ENCODE measurements at regions not wholly inside any gene's neighbourhood (a gene's known extent, or its start where the extent isn't known, plus 50 kb on each side); places are given as distances from the start of the nearest gene placed in this dataset.

- H3K4me3 ChIP-seq (ENCODE audit: low read length): no peak overlapping the region
- peak; percentile 95 for DNase-seq
- H3K27me3 ChIP-seq (ENCODE audit: control insufficient read depth, insufficient read depth, low read length): no peaks in the 10 kb centered on the region
- no CpG with 5 or more reads among the region's 2 CpGs for WGBS (ENCODE audit: insufficient coverage)
- H3K9me3 ChIP-seq (replicated peaks; ENCODE audit: control insufficient read depth, low read depth, low read length): peaks cover 3% of the 10 kb centered on the region
- peaks cover 2% of the 10 kb centered on the region for H3K4me1 ChIP-seq (ENCODE audit: control insufficient read depth, insufficient read depth, low read length)
- no peaks in the 10 kb centered on the region for H3K36me3 ChIP-seq (ENCODE audit: control insufficient read depth, insufficient read depth, low read length)
- peak overlapping the region; percentile 18 for H3K27ac ChIP-seq (ENCODE audit: low read length)
These were observed 792.2 kb downstream of the EPHA4 start for GRCh38 chr2:220779931-220780330.

DNA sequence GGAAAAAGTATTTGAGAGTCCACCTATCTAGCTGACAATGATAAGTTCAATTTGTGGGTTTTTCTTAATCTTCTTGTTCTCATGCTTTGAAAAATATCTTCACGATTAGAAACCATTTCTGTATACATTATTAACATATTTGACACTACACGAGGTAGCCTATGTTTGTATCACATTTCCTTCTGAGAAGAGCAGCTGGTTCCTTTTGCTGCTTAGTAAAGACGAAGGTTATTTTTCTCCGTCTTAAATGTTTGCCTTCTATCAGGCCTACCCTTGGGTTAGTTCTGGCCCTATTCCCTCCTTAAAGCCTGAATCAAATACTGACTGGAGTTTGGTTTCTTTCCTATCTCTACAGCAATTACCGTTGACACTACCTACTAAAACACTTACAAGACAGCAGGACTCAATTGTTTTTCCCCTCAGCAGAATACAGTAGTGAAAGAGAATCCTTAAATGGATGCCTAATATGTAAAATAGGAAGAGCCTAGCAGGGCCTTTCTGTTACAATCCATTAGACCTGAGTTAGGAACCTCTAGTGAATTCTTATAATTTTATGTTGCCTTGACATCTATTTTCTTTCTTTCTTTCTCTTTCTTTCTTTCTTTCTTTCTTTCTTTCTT, 790.4 kb downstream of the EPHA4 start:
- 80% methylated on average over 1 of the region's 5 CpGs for WGBS (ENCODE audit: insufficient coverage)
- Histone ChIP-seq H3K27me3 (ENCODE audit: control insufficient read depth, insufficient read depth, low read length) (no peaks in the 10 kb centered on the region), H3K4me1 (ENCODE audit: control insufficient read depth, insufficient read depth, low read length) (peaks cover 2% of the 10 kb centered on the region), H3K9me3 (replicated peaks; ENCODE audit: control insufficient read depth, low read depth, low read length) (peaks cover 3% of the 10 kb centered on the region), H3K27ac (ENCODE audit: low read length) (no peak overlapping the region), H3K36me3 (ENCODE audit: control insufficient read depth, insufficient read depth, low read length) (no peaks in the 10 kb centered on the region), H3K4me3 (ENCODE audit: low read length) (no peak overlapping the region)
- no peak for DNase-seq

DNA sequence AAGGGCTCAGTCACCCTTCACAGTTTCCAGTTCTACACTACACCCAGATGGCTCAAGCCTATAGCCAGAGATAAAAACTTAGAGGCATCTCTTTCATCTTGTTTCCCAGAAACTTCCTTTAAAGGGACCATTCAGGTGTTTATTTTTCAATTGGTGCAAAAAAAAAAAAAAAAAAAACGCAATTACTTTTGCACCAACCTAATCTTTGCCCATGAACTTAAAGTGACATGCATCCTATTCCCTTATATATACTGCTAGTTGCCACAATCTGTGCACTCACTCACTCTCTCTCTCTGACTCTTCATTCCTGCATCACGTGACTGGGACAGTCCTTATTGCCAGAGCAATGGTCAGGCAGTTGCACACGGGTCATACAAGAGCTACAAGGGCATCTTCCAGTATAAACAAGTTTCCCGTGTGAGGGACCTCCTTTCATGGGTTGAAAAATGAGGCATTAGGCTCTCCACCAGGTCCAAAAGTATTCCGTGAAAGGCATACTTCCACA, 789.4 kb downstream of the EPHA4 start:
- H3K9me3 ChIP-seq (replicated peaks; ENCODE audit: control insufficient read depth, low read depth, low read length): peaks cover 3% of the 10 kb centered on the region
- no peaks in the 10 kb centered on the region for H3K36me3 ChIP-seq (ENCODE audit: control insufficient read depth, insufficient read depth, low read length)
- WGBS (ENCODE audit: insufficient coverage): 100% methylated on average over 3 of the region's 5 CpGs
- H3K27me3 ChIP-seq (ENCODE audit: control insufficient read depth, insufficient read depth, low read length): no peaks in the 10 kb centered on the region
- DNase-seq: no peak
- no peak overlapping the region for H3K4me3 ChIP-seq (ENCODE audit: low read length)
- no peak overlapping the region for H3K27ac ChIP-seq (ENCODE audit: low read length)
- peaks cover 2% of the 10 kb centered on the region for H3K4me1 ChIP-seq (ENCODE audit: control insufficient read depth, insufficient read depth, low read length)

GRCh38 chr2:220783671-220784070, 788.4 kb downstream of the EPHA4 start:
- no CpG with 5 or more reads among the region's 1 CpG for WGBS (ENCODE audit: insufficient coverage)
- H3K9me3 ChIP-seq (replicated peaks; ENCODE audit: control insufficient read depth, low read depth, low read length): peaks cover 1% of the 10 kb centered on the region
- H3K36me3 ChIP-seq (ENCODE audit: control insufficient read depth, insufficient read depth, low read length): no peaks in the 10 kb centered on the region
- H3K4me3 ChIP-seq (ENCODE audit: low read length): no peak overlapping the region
- peaks cover 2% of the 10 kb centered on the region for H3K4me1 ChIP-seq (ENCODE audit: control insufficient read depth, insufficient read depth, low read length)
- no peak overlapping the region for H3K27ac ChIP-seq (ENCODE audit: low read length)
- H3K27me3 ChIP-seq (ENCODE audit: control insufficient read depth, insufficient read depth, low read length): no peaks in the 10 kb centered on the region
- DNase-seq: no peak

DNA sequence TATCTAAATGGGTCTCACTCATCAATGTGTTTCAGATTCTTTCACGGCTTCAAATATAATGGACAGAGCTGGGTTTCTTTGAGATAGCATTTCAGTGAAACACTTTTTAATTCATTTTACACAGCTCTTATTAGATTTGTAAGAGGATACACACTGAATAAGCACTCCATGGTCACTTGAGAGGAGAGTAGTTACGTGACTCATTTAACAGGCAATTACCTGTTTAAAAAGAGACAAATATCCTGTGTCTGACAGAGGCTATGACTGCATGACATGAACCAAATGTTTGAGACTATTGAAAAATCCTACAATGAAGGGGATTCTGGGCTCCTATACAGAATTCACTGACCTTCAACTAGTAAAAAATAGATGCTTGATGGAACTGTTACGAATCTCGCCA, 786.9 kb downstream of the EPHA4 start:
- no peaks in the 10 kb centered on the region for H3K36me3 ChIP-seq (ENCODE audit: control insufficient read depth, insufficient read depth, low read length)
- H3K9me3 ChIP-seq (replicated peaks; ENCODE audit: control insufficient read depth, low read depth, low read length): no peaks in the 10 kb centered on the region
- no peak overlapping the region for H3K27ac ChIP-seq (ENCODE audit: low read length)
- no CpG with 5 or more reads among the region's 4 CpGs for WGBS (ENCODE audit: insufficient coverage)
- peaks cover 2% of the 10 kb centered on the region for H3K4me1 ChIP-seq (ENCODE audit: control insufficient read depth, insufficient read depth, low read length)
- H3K4me3 ChIP-seq (ENCODE audit: low read length): no peak overlapping the region
- no peak for DNase-seq
- no peaks in the 10 kb centered on the region for H3K27me3 ChIP-seq (ENCODE audit: control insufficient read depth, insufficient read depth, low read length)

- no peak for DNase-seq
- Histone ChIP-seq H3K27me3 (ENCODE audit: control insufficient read depth, insufficient read depth, low read length) (no peaks in the 10 kb centered on the region), H3K9me3 (replicated peaks; ENCODE audit: control insufficient read depth, low read depth, low read length) (no peaks in the 10 kb centered on the region), H3K4me3 (ENCODE audit: low read length) (no peak overlapping the region), H3K4me1 (ENCODE audit: control insufficient read depth, insufficient read depth, low read length) (no peaks in the 10 kb centered on the region), H3K27ac (ENCODE audit: low read length) (no peak overlapping the region), H3K36me3 (ENCODE audit: control insufficient read depth, insufficient read depth, low read length) (no peaks in the 10 kb centered on the region)
- 96% methylated on average over 5 of the region's 5 CpGs for WGBS (ENCODE audit: insufficient coverage)
These were observed 785.9 kb downstream of the EPHA4 start for GRCh38 chr2:220786216-220786615.

DNA sequence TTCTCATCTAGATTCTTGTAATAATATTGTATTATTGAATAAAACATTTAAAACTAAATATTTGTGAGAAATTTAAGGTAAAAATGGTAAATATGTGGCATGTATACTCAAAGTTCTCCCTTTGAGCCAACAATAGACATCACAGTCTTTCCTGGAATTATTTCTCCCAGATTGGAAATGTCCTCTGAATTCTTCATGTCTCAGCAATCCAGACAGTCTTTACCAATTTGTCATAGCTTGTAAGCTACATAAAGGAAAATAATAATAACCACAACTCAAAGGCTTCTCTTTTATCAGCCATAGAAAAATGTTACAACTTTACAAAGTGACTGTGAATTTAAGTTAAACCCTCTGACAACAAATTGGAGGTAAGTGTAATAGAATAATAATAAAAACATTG, 784.9 kb downstream of the EPHA4 start:
- no peaks in the 10 kb centered on the region for H3K4me1 ChIP-seq (ENCODE audit: control insufficient read depth, insufficient read depth, low read length)
- DNase-seq: no peak
- no peaks in the 10 kb centered on the region for H3K9me3 ChIP-seq (replicated peaks; ENCODE audit: control insufficient read depth, low read depth, low read length)
- no peaks in the 10 kb centered on the region for H3K36me3 ChIP-seq (ENCODE audit: control insufficient read depth, insufficient read depth, low read length)
- H3K27me3 ChIP-seq (ENCODE audit: control insufficient read depth, insufficient read depth, low read length): no peaks in the 10 kb centered on the region
- H3K4me3 ChIP-seq (ENCODE audit: low read length): no peak overlapping the region
- no peak overlapping the region for H3K27ac ChIP-seq (ENCODE audit: low read length)

- no peaks in the 10 kb centered on the region for H3K36me3 ChIP-seq (ENCODE audit: control insufficient read depth, insufficient read depth, low read length)
- no peaks in the 10 kb centered on the region for H3K27me3 ChIP-seq (ENCODE audit: control insufficient read depth, insufficient read depth, low read length)
- WGBS (ENCODE audit: insufficient coverage): no CpG with 5 or more reads among the region's 1 CpG
- no peak overlapping the region for H3K4me3 ChIP-seq (ENCODE audit: low read length)
- H3K9me3 ChIP-seq (replicated peaks; ENCODE audit: control insufficient read depth, low read depth, low read length): no peaks in the 10 kb centered on the region
- H3K4me1 ChIP-seq (ENCODE audit: control insufficient read depth, insufficient read depth, low read length): no peaks in the 10 kb centered on the region
- no peak overlapping the region for H3K27ac ChIP-seq (ENCODE audit: low read length)
- DNase-seq: peak; percentile 37
These were observed 782.1 kb downstream of the EPHA4 start for GRCh38 chr2:220789961-220790360.

GRCh38 chr2:220795705-220796104, 776.4 kb downstream of the EPHA4 start:
- WGBS (ENCODE audit: insufficient coverage): no CpG with 5 or more reads among the region's 3 CpGs
- no peaks in the 10 kb centered on the region for H3K9me3 ChIP-seq (replicated peaks; ENCODE audit: control insufficient read depth, low read depth, low read length)
- no peak for DNase-seq
- H3K36me3 ChIP-seq (ENCODE audit: control insufficient read depth, insufficient read depth, low read length): no peaks in the 10 kb centered on the region
- H3K27me3 ChIP-seq (ENCODE audit: control insufficient read depth, insufficient read depth, low read length): no peaks in the 10 kb centered on the region
- H3K4me1 ChIP-seq (ENCODE audit: control insufficient read depth, insufficient read depth, low read length): no peaks in the 10 kb centered on the region
- no peak overlapping the region for H3K27ac ChIP-seq (ENCODE audit: low read length)
- no peak overlapping the region for H3K4me3 ChIP-seq (ENCODE audit: low read length)

- H3K4me3 ChIP-seq (ENCODE audit: low read length): no peak overlapping the region
- DNase-seq: no peak
- WGBS (ENCODE audit: insufficient coverage): no CpG with 5 or more reads among the region's 1 CpG
These were observed 761.0 kb downstream of the EPHA4 start for GRCh38 chr2:220811115-220811514.

More at GRCh38 chr2:220811115-220811514, 761.0 kb downstream of the EPHA4 start:
- H3K9me3 ChIP-seq (replicated peaks; ENCODE audit: control insufficient read depth, low read depth, low read length): no peaks in the 10 kb centered on the region
- H3K4me1 ChIP-seq (ENCODE audit: control insufficient read depth, insufficient read depth, low read length): no peaks in the 10 kb centered on the region
- no peak overlapping the region for H3K27ac ChIP-seq (ENCODE audit: low read length)
- H3K27me3 ChIP-seq (ENCODE audit: control insufficient read depth, insufficient read depth, low read length): no peaks in the 10 kb centered on the region
- no peaks in the 10 kb centered on the region for H3K36me3 ChIP-seq (ENCODE audit: control insufficient read depth, insufficient read depth, low read length)

Measured in muscle of leg (tissue), 3 donors.